Kasumi-1 (cell line): ENCODE measurements at regions not wholly inside any gene's neighbourhood (a gene's known extent, or its start where the extent isn't known, plus 50 kb on each side); places are given as distances from the start of the nearest gene placed in this dataset.
"Not testable (repeated sequence)": the region's sequence is repeated elsewhere in the genome, so short reads cannot be mapped to it uniquely, and the experiment has no call there.

Source experiments
- DNase-seq, 2 experiments: peaks; one replicate each; lab custom pipeline; 2025; lab: John Stamatoyannopoulos, UW

- not testable (repeated sequence) for DNase-seq
Measured at GRCh38 chr1:146326863-146327262, 98.0 kb upstream of the NOTCH2NLA start.

DNA sequence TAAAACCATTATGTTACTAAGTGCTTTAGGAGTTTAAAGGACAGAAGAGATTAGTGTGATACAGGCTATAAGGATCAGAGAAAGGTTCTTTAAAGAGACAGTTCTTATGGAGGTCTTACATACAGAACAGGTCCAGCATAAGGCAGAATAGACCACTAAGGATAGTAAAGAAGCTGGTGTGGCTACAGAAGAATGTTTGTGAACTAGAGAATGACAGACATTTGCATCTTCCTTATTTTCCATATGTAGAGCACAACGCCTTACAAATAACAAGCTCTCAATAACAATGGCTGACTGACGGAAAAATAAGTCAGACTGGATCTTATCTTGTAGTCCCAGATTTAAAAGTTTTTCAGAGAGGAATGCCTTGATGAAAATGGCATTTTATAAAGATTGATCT is 95.6 kb upstream of the NOTCH2NLA start:
- not testable (repeated sequence) for DNase-seq

DNA sequence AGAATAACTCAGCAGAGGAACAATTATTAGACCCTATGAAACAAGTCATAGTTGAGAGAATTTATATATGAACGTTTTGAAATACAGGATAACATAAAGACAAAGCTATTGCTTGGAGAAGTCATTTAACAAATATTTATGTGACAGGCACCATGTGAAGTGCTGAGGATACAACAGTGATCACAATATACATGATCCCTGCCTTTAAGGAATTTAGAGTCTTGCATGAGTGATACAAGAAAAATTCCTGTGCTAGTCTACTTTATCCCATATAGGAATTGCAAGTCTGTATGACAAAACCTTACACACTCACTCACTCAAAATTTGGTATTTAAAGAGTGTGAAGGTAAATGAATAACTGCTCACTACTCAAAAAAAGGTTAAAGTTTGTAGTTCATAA is 94.5 kb upstream of the NOTCH2NLA start:
- DNase-seq = not testable (repeated sequence)

DNA sequence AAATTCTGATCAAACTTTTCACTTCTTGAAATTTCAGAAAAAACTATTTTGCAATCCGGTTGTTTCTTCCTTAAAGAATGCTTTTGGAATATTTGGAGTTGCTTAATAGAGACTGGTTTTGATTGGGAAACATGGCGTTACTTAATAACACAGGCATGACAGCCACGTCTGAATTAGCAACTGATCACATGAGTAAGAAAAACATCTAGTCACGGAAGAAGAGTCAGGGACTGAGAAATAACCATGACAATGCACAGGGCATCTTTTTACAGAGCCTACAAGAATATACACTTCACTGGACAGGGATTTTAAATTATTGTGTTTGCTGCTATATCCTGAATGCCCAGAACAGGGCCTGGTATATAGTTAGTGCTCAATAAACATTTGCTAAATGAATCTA is 94.1 kb upstream of the NOTCH2NLA start:
- not testable (repeated sequence) for DNase-seq

GRCh38 chr1:146318715-146319114 is 89.9 kb upstream of the NOTCH2NLA start:
- DNase-seq = not testable (repeated sequence)

DNA sequence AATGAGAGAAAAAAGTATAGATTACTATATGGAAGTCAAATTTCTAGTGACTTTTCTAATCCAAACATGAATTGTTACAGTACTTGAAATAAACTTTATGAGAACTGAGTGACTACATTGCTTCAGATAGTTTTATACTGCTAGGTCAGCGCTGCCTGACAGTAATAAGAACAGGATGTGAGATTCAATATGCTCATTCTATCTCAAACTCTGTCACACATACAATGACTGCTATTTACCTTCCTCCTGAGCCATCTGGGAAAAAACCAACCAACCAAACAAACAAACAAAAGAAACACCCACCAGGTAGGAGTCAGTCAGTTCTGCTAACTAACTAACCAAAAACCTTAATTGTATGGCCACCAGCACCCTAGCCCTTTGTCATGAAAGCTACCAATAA is 89.0 kb upstream of the NOTCH2NLA start:
- not testable (repeated sequence) for DNase-seq

DNA sequence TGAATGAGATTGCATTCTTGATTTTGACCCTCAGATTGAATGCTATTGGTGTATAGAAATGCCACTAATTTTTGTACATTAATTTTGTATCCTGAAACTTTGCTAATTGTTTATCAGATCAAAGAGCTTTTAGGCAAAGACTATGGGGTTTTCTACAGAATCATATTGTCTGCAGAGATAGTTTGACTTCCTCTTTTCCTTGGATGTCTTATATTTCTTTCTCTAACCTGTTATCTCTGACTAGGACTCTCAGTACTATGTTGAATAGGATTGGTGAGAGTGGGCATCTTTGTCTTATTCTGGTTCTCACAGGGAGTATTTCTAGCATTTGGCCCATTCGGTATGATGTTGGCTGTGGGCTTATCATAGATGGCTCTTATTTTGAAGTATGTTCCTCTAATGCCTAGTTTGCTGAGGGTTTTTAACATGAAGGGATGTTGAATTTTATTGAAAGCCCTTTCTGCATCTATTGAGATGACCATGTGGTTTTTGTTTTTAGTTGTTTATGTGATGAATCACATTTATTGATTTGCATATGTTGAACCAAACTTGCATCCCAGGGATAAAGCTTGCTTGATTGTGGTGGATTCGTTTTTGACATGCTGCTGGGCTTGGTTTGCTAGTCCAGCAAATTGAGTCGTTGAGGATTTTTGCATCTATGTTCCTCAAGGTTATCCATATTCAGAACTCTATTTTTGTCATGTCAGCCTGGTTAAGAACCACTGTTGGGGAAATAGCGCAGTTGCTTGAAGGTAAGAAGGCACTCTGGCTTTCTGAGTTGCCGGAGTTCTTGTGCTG is 85.8 kb upstream of the NOTCH2NLA start:
- DNase-seq = not testable (repeated sequence)

- DNase-seq = not testable (repeated sequence)
Measured at GRCh38 chr1:146310579-146310978, 81.8 kb upstream of the NOTCH2NLA start.

DNA sequence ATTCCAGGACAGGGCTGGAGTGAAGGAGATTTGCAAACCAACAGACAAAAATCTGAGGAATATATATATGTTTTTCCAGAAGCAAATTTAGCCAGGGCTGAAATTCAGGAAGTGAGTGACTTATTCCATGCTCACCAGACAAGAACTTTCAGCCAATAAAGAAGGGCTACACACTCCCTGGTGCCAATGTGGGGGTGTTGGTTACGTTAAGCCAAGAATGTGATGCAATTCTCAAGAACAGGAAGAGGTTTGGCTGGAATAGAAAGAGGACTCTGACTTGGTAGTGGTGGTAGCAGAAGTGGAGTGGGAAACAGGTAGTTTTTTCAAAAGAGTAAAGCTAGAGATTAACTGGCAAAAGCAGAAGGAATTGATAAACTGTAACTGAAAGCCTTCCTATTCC is 80.6 kb upstream of the NOTCH2NLA start:
- DNase-seq = not testable (repeated sequence)

DNA sequence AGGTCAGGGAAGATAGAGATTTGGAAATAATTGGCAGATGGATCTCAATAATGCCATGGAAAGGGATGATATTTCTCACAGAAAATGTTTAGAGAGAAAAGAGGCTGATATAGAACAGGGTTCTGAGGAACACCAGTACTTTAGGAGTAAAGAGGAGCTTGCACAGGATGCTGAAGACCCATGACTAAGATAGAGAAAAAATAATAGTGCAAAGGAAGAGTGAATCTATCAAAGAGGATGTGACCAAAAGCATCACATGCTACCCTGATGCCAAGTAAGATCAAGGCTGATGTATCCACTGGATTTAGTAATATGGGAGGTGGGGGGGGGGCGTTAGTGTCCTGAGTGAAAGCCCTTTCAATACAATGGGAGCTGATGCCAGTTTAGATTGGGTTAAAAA is 80.1 kb upstream of the NOTCH2NLA start:
- DNase-seq = not testable (repeated sequence)

GRCh38 chr1:146308152-146308551 is 79.3 kb upstream of the NOTCH2NLA start:
- not testable (repeated sequence) for DNase-seq

- not testable (repeated sequence) for DNase-seq
Measured at GRCh38 chr1:146307632-146308031, 78.8 kb upstream of the NOTCH2NLA start.

DNA sequence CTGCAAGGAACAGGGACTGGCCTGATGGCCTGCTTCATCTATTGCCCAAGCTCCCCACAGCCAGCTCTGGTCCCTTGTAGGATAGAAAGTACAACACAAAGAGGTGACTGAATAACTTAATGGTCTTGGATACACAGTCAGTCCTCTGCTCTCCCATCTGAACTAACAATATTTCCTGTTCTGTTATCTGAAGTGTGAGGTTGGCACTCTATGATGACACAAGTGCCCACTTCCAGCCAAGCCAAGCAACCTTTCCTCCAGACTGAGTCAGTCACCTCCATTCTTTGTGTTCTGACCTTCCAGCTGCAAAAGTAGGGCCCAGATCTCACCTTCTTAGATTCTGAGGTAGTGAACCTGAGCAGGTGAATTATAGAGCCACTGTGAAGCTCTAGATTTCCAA is 77.8 kb upstream of the NOTCH2NLA start:
- not testable (repeated sequence) for DNase-seq

- not testable (repeated sequence) for DNase-seq
Measured at GRCh38 chr1:146305442-146305841, 76.6 kb upstream of the NOTCH2NLA start.

- not testable (repeated sequence) for DNase-seq
Measured at GRCh38 chr1:146298575-146298897, 69.7 kb upstream of the NOTCH2NLA start.

DNA sequence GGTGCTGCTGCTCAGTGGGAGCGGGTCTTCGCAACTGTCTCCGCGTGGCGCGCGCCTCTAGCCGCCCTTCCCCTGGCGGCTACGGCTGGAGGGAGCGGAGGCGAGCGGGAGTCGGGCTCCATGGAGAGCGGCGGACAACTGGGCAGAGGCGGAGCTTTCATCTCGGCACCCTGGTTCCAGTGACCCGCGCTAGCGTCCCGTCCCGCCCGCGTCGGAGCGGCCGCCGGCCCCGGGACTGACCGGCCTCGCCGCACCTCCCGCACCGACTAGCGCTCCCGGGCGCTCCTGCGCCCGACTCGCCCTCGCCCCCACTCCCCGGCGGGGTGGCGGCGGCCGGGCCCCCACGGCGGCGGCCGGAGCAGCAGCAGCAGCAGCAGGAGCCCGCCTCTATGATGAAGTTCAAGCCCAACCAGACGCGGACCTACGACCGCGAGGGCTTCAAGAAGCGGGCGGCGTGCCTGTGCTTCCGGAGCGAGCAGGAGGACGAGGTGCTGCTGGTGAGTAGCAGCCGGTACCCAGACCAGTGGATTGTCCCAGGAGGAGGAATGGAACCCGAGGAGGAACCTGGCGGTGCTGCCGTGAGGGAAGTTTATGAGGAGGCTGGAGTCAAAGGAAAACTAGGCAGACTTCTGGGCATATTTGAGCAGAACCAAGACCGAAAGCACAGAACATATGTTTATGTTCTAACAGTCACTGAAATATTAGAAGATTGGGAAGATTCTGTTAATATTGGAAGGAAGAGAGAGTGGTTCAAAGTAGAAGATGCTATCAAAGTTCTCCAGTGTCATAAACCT is 69.2 kb upstream of the NOTCH2NLA start:
- not testable (repeated sequence) for DNase-seq

DNA sequence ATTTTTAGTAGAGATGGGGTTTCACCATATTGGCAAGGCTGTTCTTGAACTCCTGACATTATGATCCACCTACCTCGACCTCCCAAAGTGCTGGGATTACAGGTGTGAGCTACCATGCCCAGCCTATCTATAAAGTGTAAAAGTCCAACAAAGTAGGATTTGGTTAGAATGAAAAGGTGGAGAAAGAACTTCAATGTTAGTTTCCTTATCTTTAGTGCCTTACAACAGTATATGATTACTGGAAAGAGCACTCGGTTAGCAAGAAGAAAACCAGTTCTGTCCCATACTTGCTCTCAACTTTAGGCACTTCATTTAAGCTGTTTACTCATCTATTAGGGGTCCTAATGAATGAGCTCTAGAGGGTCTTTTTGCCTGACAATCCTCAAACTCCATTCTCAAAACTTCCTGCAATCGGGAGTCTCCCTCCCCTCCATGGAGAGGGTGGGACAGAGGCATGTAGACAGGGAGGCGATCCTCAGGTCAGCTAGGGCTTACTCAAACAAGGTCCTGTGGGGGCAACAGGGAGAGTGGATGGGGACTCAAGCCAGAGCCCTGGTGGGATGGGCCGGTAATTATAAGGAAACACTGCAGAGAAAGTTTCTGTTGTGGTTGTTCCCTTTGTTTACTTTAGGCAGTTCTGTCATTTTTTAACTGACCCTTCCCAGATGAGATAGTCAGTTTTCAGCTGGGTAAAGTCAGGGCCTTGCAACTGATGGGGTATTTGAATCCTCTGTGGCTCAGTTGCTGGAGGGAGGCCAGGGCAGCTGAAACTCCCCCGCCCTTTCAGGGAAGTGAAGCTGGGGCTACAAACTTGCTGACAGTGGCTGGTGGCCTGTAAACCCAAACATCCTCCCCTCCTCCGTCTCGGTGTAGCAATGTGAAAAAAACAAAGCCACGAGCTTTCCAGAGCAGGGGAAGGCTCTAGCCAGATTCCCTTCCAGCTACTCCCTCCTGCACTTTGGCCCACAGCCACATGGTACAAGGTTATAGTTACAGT is 64.4 kb upstream of the NOTCH2NLA start:
- not testable (repeated sequence) for DNase-seq

DNA sequence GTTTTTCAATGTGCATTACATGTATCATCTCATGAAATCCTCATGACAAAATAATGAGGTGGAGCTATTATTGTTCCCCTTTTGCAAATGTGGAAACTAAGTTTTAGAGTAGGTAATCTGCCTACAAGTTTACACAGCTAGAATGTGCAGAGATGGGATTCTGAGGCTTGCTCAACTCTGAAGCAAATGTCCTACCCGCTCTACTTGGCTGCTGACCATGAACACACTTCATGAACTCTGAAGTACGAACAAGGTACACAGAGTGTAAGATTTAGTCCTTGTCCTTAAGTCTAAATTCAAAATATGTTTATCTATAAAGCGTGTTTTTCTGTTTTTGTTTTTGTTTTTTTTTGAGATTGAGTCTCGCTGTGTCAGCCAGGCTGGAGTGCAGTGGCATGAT is 63.6 kb upstream of the NOTCH2NLA start:
- DNase-seq = not testable (repeated sequence)

- DNase-seq = not testable (repeated sequence)
Measured at GRCh38 chr1:146287881-146288280, 59.1 kb upstream of the NOTCH2NLA start.

- DNase-seq = not testable (repeated sequence)
Measured at GRCh38 chr1:146284760-146285159, 55.9 kb upstream of the NOTCH2NLA start.

DNA sequence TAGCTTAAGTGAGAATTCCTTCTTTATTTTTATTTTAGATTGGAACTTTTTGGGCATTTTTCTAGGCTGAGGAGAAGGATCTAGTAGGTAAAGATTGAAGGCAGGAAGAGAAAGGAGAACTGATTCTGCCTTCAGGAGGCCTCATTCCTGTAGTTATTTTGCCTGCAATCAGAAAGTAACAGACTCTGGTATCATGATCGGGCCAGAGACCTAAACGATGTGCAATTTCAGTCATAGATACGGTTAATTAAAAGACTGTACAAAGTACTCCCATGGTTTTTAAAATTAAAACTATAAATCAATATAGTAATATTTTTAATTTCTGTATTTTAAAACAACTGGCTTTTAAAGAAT is 54.7 kb upstream of the NOTCH2NLA start:
- not testable (repeated sequence) for DNase-seq
